HepG2 (cell line): ENCODE measurements at regions not wholly inside any gene's neighbourhood (a gene's known extent, or its start where the extent isn't known, plus 50 kb on each side); places are given as distances from the start of the nearest gene placed in this dataset.

Source experiments
- ATAC-seq: fragments of 200-7000 bp; cut with Tn5 transposase; 3 replicates; pipeline ENCODE4 v1.9.1; 2020; ENCODE audit warnings: mild to moderate bottlenecking, moderate library complexity
- BruUV-seq: library from RNA; stranded (reverse); fragments of 400-500 nt; replicated peaks from 2 replicates; lab custom pipeline; 2021; lab: Mats Ljungman, UMichigan
- CTCF ChIA-PET: fragments of 300-600 bp; formaldehyde crosslinking; extraction: SDS; loops from one replicate; lab custom pipeline; 2021; ENCODE audit warnings: low total read pairs, inconsistent platforms, low intra/inter-chr PET ratio; lab: Yijun Ruan, JAX
- POLR2A ChIA-PET: fragments of 350-600 bp; sonication (Branson Sonifier 250); formaldehyde crosslinking; loops from one replicate; lab custom pipeline; 2020; ENCODE audit warnings: antibody characterized with exemption, inconsistent platforms; lab: Yijun Ruan, JAX
- DNase-seq: peaks from one replicate; pipeline ENCODE4 v3.0.0-alpha.2; 2015; ENCODE audit warnings: low spot score
- FAIRE-seq: peaks from 3 replicates; lab custom pipeline; 2011; peaks lifted over from hg19 to GRCh38; lab: Jason Lieb, UNC
- H2AFZ ChIP-seq: one replicate; pipeline ENCODE4 v1.6.1; 2011; ENCODE audit warnings: low read length, inconsistent platforms
- H3K27ac ChIP-seq: fragments of 300-600 bp; 3 replicates; pipeline ENCODE4 v1.8.0; 2011; ENCODE audit warnings: mixed run types, mild to moderate bottlenecking, mixed read lengths, low read length, inconsistent platforms; ENCODE audit not compliant: insufficient read depth; ENCODE audit errors: extremely low read length
- H3K27me3 ChIP-seq, 2 experiments: fragments of 200-600 bp in 1 of 2; 2 replicates in 1 of 2; 3 replicates in 1 of 2; pipeline versions ENCODE4 v1.6.0 to v1.8.0; 2011; ENCODE audit warnings: low read length in 2 of 2, mild to moderate bottlenecking in 2 of 2, moderate library complexity in 2 of 2, inconsistent platforms in 1 of 2; ENCODE audit not compliant: insufficient read depth in 2 of 2, control insufficient read depth in 1 of 2
- H3K36me3 ChIP-seq, 2 experiments: fragments of 200-600 bp in 1 of 2; replicated peaks in 1 of 2; 2 replicates in 1 of 2; 3 replicates in 1 of 2; pipeline versions ENCODE4 v1.5.1 to v1.8.0; 2011; ENCODE audit warnings: low read length in 2 of 2, inconsistent platforms in 1 of 2; ENCODE audit not compliant: insufficient read depth in 2 of 2, control insufficient read depth in 1 of 2
- H3K4me1 ChIP-seq: 2 replicates; pipeline ENCODE4 v1.5.1; 2012; ENCODE audit warnings: low read length, inconsistent platforms; ENCODE audit not compliant: insufficient read depth
- H3K4me2 ChIP-seq: 2 replicates; pipeline ENCODE4 v1.6.0; 2011; ENCODE audit warnings: low read depth, low read length, inconsistent platforms
- H3K4me3 ChIP-seq, 3 experiments: fragments of 200-600 bp in 1 of 3; sonication (generic), shearing (Covaris generic) in 1 of 3; replicated peaks in 1 of 3; 2 replicates each; pipeline ENCODE4 v1.5.1; 2011 to 2016; ENCODE audit warnings: low read length in 3 of 3, inconsistent platforms in 2 of 3, low read depth in 2 of 3, mild to moderate bottlenecking in 2 of 3, control low read depth in 1 of 3, mixed read lengths in 1 of 3; ENCODE audit not compliant: insufficient read depth in 1 of 3
- H3K79me2 ChIP-seq: one replicate; pipeline ENCODE4 v1.6.1; 2011; ENCODE audit warnings: low read length, inconsistent platforms; ENCODE audit not compliant: insufficient read depth
- H3K9ac ChIP-seq: 2 replicates; pipeline ENCODE4 v1.6.0; 2011; ENCODE audit warnings: mild to moderate bottlenecking, low read depth, low read length, inconsistent platforms; ENCODE audit not compliant: insufficient read depth
- H3K9me3 ChIP-seq: 2 replicates; pipeline ENCODE4 v1.5.1; 2012; ENCODE audit warnings: mild to moderate bottlenecking, low read length
- H4K20me1 ChIP-seq: 2 replicates; pipeline ENCODE4 v1.6.0; 2011; ENCODE audit warnings: inconsistent platforms, mild to moderate bottlenecking, low read length, moderate library complexity; ENCODE audit not compliant: insufficient read depth
- HNF4A ChIP-seq: sonication (generic); formaldehyde crosslinking; IDR thresholded peaks from 2 replicates; pipeline ENCODE4 v1.4.0; 2020; ENCODE audit warnings: missing genetic modification reagents
- MAFF ChIP-seq: IDR thresholded peaks from 2 replicates; pipeline ENCODE4 v1.6.1; 2011; ENCODE audit warnings: low read depth, low read length, improper control_type of control experiment
- MAFG ChIP-seq: sonication (generic); formaldehyde crosslinking; IDR thresholded peaks from 2 replicates; pipeline ENCODE4 v1.5.1; 2020; ENCODE audit warnings: mild to moderate bottlenecking, missing genetic modification reagents
- MAFK ChIP-seq, 2 experiments: IDR thresholded peaks in 1 of 2; conservative IDR thresholded peaks in 1 of 2; 2 replicates each; pipeline ENCODE4 v1.6.1; 2011; ENCODE audit warnings: improper control_type of control experiment in 2 of 2, low read length in 2 of 2
- NFKB2 ChIP-seq: sonication (generic); formaldehyde crosslinking; IDR thresholded peaks from 2 replicates; pipeline ENCODE4 v1.4.0; 2020; ENCODE audit warnings: missing genetic modification reagents, borderline replicate concordance
- SNAPC2 ChIP-seq: sonication (generic); formaldehyde crosslinking; IDR thresholded peaks from 2 replicates; pipeline ENCODE4 v1.8.1; 2022; ENCODE audit warnings: mild to moderate bottlenecking, missing genetic modification reagents
- ZNF263 ChIP-seq: sonication (generic); formaldehyde crosslinking; IDR thresholded peaks from 2 replicates; pipeline ENCODE4 v1.4.0; 2020; ENCODE audit warnings: missing genetic modification reagents
- ZNF407 ChIP-seq: sonication (generic); formaldehyde crosslinking; IDR thresholded peaks from one replicate; pipeline ENCODE4 v1.5.1; 2020; ENCODE audit warnings: mild to moderate bottlenecking, missing genetic modification reagents; ENCODE audit errors: not compliant biosample characterization
- WGBS: methylation state at CpG from one replicate; pipeline ENCODE4 v1.1.6; 2017; ENCODE audit warnings: low lambda C conversion rate; 5-methylcytosine and 5-hydroxymethylcytosine counted together
- in situ Hi-C: cut with HindIII; loops from 2 replicates; pipeline ENCODE4 v1.10.0; 2017; ENCODE audit warnings: low pct_unique_long_range_greater_than_20kb; ENCODE audit not compliant: extremely low pct_ligation_motif_present
- intact Hi-C: fragments of 100-400 bp; cut with micrococcal nuclease; formaldehyde crosslinking; loops from one replicate; pipeline ENCODE4 v1.10.0; 2022; ENCODE audit not compliant: unreplicated experiment

- no peak for TF ChIP-seq ZNF407 (CRISPR knock-in tag)
- TF ChIP-seq HNF4A (CRISPR knock-in tag): peak; percentile 53; the same call in 1 of the 2 replicates
- TF ChIP-seq SNAPC2 (CRISPR knock-in tag): no peak
- no peak for TF ChIP-seq NFKB2 (CRISPR knock-in tag)
Observed at GRCh38 chr17:13420418-13420826, 181.3 kb downstream of the HS3ST3A1 start (continued).

GRCh38 chr17:13419676-13420075, 182.1 kb downstream of the HS3ST3A1 start:
- no peaks in the 10 kb centered on the region for H4K20me1 ChIP-seq
- H3K36me3 ChIP-seq: no peaks in the 10 kb centered on the region
- POLR2A ChIA-PET: interaction anchor here (1.4 to 4.2 kb wide), 2 partner anchors 16 to 19 kb away, joined by 6 to 17 read pairs; no protein-coding TSS in a partner anchor
- ATAC-seq (no peak), FAIRE-seq (no peak), DNase-seq (no peak)
- in situ Hi-C loops (no loop called here), intact Hi-C loops (loop anchor here (10.0 kb wide), 1 partner anchor 175 kb away; no protein-coding TSS in a partner anchor)
- no peak overlapping the region for H2AFZ ChIP-seq
- no peak overlapping the region for H3K4me3 ChIP-seq
- BruUV-seq: no TSS peak
- CTCF ChIA-PET: no interaction called here
- H3K9ac ChIP-seq: no peak overlapping the region
- H3K9me3 ChIP-seq: no peaks in the 10 kb centered on the region
- no peaks in the 10 kb centered on the region for H3K27me3 ChIP-seq
- H3K27ac ChIP-seq: no peak overlapping the region
- 91% methylated on average over 6 of the region's 6 CpGs for WGBS
- no peak overlapping the region for H3K4me2 ChIP-seq
- no peaks in the 10 kb centered on the region for H3K79me2 ChIP-seq
- peak; percentile 56; the same call in 1 of the 2 replicates for TF ChIP-seq MAFG (CRISPR knock-in tag)
- TF ChIP-seq ZNF263 (CRISPR knock-in tag): no peak
- peak; percentile 95 for TF ChIP-seq MAFF
- peak; percentile 96 to 97 for TF ChIP-seq MAFK (conservative IDR thresholded peaks at IDR 0.05 in 1 of 2, IDR thresholded peaks at IDR 0.05 in 1 of 2; ENCODE audit: low read length in 2 of 2)
- H3K4me1 ChIP-seq: peaks cover 73% of the 10 kb centered on the region
